ENCODE measurements at regions not wholly inside any gene's neighbourhood (a gene's known extent, or its start where the extent isn't known, plus 50 kb on each side); places are given as distances from the start of the nearest gene placed in this dataset.

GRCh38 chr5:63053019-63053638, 474.5 kb downstream of the LRRC70 start:
- no peak for TF ChIP-seq CTCF (IDR thresholded peaks at IDR 0.05)

- no peak for TF ChIP-seq CTCF (IDR thresholded peaks at IDR 0.05)
Observed at GRCh38 chr5:63050916-63051315, 472.3 kb downstream of the LRRC70 start.

GRCh38 chr5:63049935-63050334, 471.3 kb downstream of the LRRC70 start:
- no peak for TF ChIP-seq CTCF (IDR thresholded peaks at IDR 0.05)

GRCh38 chr5:63043792-63044191, 465.2 kb downstream of the LRRC70 start:
- TF ChIP-seq CTCF (IDR thresholded peaks at IDR 0.05): no peak

GRCh38 chr5:63032343-63032742, 453.7 kb downstream of the LRRC70 start:
- TF ChIP-seq CTCF (IDR thresholded peaks at IDR 0.05): no peak

GRCh38 chr5:63029891-63030290, 451.3 kb downstream of the LRRC70 start:
- no peak for TF ChIP-seq CTCF (IDR thresholded peaks at IDR 0.05)

GRCh38 chr5:63025679-63026078, 447.1 kb downstream of the LRRC70 start:
- TF ChIP-seq CTCF (IDR thresholded peaks at IDR 0.05): no peak

- no peak for TF ChIP-seq CTCF (IDR thresholded peaks at IDR 0.05)
Observed at GRCh38 chr5:63022403-63022802, 443.8 kb downstream of the LRRC70 start.

Measured in LNCAP (cell line).